ENCODE measurements at regions not wholly inside any gene's neighbourhood (a gene's known extent, or its start where the extent isn't known, plus 50 kb on each side); places are given as distances from the start of the nearest gene placed in this dataset.

DNA sequence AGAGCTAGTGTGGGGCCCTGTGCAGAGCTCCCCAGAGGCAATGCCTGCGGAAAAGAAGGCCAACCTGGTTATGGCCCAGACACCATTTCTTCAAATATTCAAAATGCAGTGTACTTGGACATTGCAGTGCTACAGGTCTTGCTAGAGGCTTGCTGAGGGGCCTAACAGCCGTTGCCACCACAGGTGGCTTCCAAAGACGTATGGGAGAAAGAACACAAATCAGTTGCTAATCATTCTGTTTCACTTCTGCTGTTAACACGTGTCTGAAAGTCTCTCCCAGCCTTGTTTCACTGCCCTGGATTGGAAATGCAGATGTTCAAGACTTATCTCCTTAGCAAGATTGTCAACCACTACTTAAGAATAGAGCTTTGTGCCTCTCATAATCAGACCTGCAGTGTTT lies 925.9 kb downstream of the GALC start:
- Histone ChIP-seq H3K4me3 (no peak overlapping the region), H3K9ac (ENCODE audit: insufficient read depth in 1 of 2, low read length in 2 of 2) (no peak overlapping the region), H3K27me3 (ENCODE audit: control insufficient read depth in 3 of 3, insufficient read depth in 3 of 3, low read length in 2 of 3) (no peaks in the 10 kb centered on the region), H3K9me3 (ENCODE audit: control insufficient read depth in 4 of 4, insufficient read depth in 3 of 4, low read length in 3 of 4) (no peaks in the 10 kb centered on the region), H3K4me1 (ENCODE audit: control insufficient read depth in 5 of 5, insufficient read depth in 5 of 5, low read length in 5 of 5) (no peaks in the 10 kb centered on the region), H3K36me3 (ENCODE audit: control insufficient read depth in 4 of 4, insufficient read depth in 4 of 4, low read length in 4 of 4) (no peaks in the 10 kb centered on the region), H3K27ac (ENCODE audit: low read depth in 1 of 2, low read length in 1 of 2) (no peak overlapping the region)
- TF ChIP-seq, protein P1, sequence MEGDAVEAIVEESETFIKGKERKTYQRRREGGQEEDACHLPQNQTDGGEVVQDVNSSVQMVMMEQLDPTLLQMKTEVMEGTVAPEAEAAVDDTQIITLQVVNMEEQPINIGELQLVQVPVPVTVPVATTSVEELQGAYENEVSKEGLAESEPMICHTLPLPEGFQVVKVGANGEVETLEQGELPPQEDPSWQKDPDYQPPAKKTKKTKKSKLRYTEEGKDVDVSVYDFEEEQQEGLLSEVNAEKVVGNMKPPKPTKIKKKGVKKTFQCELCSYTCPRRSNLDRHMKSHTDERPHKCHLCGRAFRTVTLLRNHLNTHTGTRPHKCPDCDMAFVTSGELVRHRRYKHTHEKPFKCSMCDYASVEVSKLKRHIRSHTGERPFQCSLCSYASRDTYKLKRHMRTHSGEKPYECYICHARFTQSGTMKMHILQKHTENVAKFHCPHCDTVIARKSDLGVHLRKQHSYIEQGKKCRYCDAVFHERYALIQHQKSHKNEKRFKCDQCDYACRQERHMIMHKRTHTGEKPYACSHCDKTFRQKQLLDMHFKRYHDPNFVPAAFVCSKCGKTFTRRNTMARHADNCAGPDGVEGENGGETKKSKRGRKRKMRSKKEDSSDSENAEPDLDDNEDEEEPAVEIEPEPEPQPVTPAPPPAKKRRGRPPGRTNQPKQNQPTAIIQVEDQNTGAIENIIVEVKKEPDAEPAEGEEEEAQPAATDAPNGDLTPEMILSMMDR (IDR thresholded peaks at IDR 0.05; ENCODE audit: control extremely low read depth, extremely low read depth): no peak
- ATAC-seq (ENCODE audit: insufficient read depth, low FRiP score) (no peak), DNase-seq (no peak)
- 71 to 73% methylated on average over 4 of the region's 4 CpGs for WGBS, 2 donors

DNA sequence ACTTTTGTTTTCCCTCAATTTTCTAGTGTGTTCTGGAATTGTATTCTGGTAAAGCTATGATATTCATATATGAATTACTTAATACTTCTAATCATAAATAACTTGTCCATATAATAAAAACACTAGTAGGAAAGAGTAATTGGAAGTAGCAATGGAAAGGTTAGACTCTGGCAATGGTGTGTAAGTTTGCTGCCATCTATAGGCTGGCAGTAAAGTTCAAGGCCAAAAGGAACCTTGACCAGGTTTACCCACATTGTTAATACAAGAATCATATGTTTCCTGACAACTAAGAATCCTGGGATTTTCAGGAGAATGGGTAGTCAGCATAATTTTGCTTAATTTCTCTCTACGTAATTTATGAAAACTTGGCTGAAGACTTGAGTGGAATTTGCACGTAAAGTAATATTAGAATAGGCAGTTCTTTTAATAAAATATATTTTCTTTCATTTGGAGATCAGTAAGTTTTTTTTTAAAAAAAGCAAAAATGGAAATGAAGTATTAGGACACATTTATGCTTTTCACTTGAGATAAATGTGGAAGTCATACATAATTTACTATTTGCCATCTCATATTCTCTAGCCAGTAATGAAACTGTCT lies 926.7 kb downstream of the GALC start:
- WGBS, 2 donors: 91 to 93% methylated on average over 2 of the region's 2 CpGs
- no peak for DNase-seq
- no peaks in the 10 kb centered on the region for H3K9me3 ChIP-seq (ENCODE audit: control insufficient read depth in 4 of 4, insufficient read depth in 3 of 4, low read length in 3 of 4)

DNA sequence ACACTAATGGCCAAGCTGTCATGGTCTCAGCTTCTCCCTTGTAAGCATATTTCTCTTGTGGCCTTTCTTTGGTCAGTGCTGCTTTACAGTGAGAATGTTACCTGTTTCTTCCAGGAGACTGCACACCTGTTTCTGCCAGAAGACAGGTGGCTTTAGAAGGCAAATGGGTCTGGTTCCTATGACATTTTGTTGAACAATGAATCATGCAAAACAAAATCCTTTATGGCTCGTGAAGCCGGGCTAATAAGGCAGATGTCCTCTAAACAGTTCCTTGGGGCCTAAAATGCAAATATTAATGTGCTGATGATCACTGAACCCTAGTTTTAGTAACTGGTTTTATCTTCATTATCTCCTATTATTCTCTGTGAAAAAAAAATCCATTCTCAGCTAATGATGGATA lies 927.6 kb downstream of the GALC start:
- H3K4me1 ChIP-seq (ENCODE audit: control insufficient read depth in 5 of 5, insufficient read depth in 5 of 5, low read length in 5 of 5): no peaks in the 10 kb centered on the region
- no peak overlapping the region for H3K27ac ChIP-seq (ENCODE audit: low read depth in 1 of 2, low read length in 1 of 2)
- no peaks in the 10 kb centered on the region for H3K9me3 ChIP-seq (ENCODE audit: control insufficient read depth in 4 of 4, insufficient read depth in 3 of 4, low read length in 3 of 4)
- ATAC-seq (ENCODE audit: insufficient read depth, low FRiP score) (no peak), DNase-seq (no peak)
- H3K27me3 ChIP-seq (ENCODE audit: control insufficient read depth in 3 of 3, insufficient read depth in 3 of 3, low read length in 2 of 3): no peaks in the 10 kb centered on the region
- no peak overlapping the region for H3K9ac ChIP-seq (ENCODE audit: insufficient read depth in 1 of 2, low read length in 2 of 2)
- WGBS, 2 donors: 87 to 88% methylated on average over 2 of the region's 2 CpGs
- no peak overlapping the region for H3K4me3 ChIP-seq
- H3K36me3 ChIP-seq (ENCODE audit: control insufficient read depth in 4 of 4, insufficient read depth in 4 of 4, low read length in 4 of 4): no peaks in the 10 kb centered on the region
- TF ChIP-seq, protein P1 (IDR thresholded peaks at IDR 0.05; ENCODE audit: control extremely low read depth, extremely low read depth): no peak

More for the DNA sequence above, 926.7 kb downstream of the GALC start:
- no peak overlapping the region for H3K27ac ChIP-seq (ENCODE audit: low read depth in 1 of 2, low read length in 1 of 2)
- H3K27me3 ChIP-seq (ENCODE audit: control insufficient read depth in 3 of 3, insufficient read depth in 3 of 3, low read length in 2 of 3): no peaks in the 10 kb centered on the region
- no peak overlapping the region for H3K9ac ChIP-seq (ENCODE audit: insufficient read depth in 1 of 2, low read length in 2 of 2)
- H3K4me1 ChIP-seq (ENCODE audit: control insufficient read depth in 5 of 5, insufficient read depth in 5 of 5, low read length in 5 of 5): no peaks in the 10 kb centered on the region
- no peaks in the 10 kb centered on the region for H3K36me3 ChIP-seq (ENCODE audit: control insufficient read depth in 4 of 4, insufficient read depth in 4 of 4, low read length in 4 of 4)
- H3K4me3 ChIP-seq: no peak overlapping the region
- ATAC-seq (ENCODE audit: insufficient read depth, low FRiP score): no peak
- TF ChIP-seq, protein P1 (IDR thresholded peaks at IDR 0.05; ENCODE audit: control extremely low read depth, extremely low read depth): no peak

DNA sequence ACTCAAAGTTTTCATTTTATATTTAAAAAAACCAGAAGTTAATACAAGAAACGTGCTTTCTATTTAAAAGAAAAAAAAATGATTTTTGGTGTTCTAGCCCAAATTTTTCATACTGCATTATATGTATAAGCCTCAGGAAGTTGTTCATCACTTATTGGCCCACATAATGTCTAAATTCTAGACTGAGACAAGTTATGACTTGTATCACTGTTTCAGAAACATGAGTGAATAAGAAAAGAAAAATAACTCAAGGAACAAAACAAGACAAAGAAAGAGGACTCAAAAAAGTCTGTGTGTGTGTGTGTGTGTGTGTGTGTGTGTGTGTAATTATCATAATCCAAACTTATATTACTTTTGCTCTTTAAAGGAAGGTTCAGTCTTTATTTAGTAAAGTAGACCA lies 929.8 kb downstream of the GALC start:
- Histone ChIP-seq H3K27ac (ENCODE audit: low read depth in 1 of 2, low read length in 1 of 2) (no peak overlapping the region), H3K4me1 (ENCODE audit: control insufficient read depth in 5 of 5, insufficient read depth in 5 of 5, low read length in 5 of 5) (no peaks in the 10 kb centered on the region), H3K9me3 (ENCODE audit: control insufficient read depth in 4 of 4, insufficient read depth in 3 of 4, low read length in 3 of 4) (no peaks in the 10 kb centered on the region), H3K4me3 (no peak overlapping the region), H3K9ac (ENCODE audit: insufficient read depth in 1 of 2, low read length in 2 of 2) (no peak overlapping the region), H3K27me3 (ENCODE audit: control insufficient read depth in 3 of 3, insufficient read depth in 3 of 3, low read length in 2 of 3) (no peaks in the 10 kb centered on the region), H3K36me3 (ENCODE audit: control insufficient read depth in 4 of 4, insufficient read depth in 4 of 4, low read length in 4 of 4) (no peaks in the 10 kb centered on the region)
- DNase-seq (no peak), ATAC-seq (ENCODE audit: insufficient read depth, low FRiP score) (no peak)
- TF ChIP-seq, protein P1 (IDR thresholded peaks at IDR 0.05; ENCODE audit: control extremely low read depth, extremely low read depth): no peak
- WGBS, 2 donors: 77 to 82% methylated on average over 1 of the region's 1 CpG
